Ovary (tissue), 7 donors: ENCODE measurements at regions not wholly inside any gene's neighbourhood (a gene's known extent, or its start where the extent isn't known, plus 50 kb on each side); places are given as distances from the start of the nearest gene placed in this dataset.

ENCODE experiments used
- DNase-seq, 5 donors: peaks; one replicate each; pipeline ENCODE4 v3.0.0-alpha.2; 2019 to 2020
- H3K27ac ChIP-seq, 2 donors: fragments of 200-600 bp; one replicate each; pipeline versions ENCODE4 v1.5.1 to v1.8.0; 2019 to 2022
- H3K27me3 ChIP-seq: fragments of 200-600 bp; one replicate; pipeline ENCODE4 v1.8.0; 2022
- H3K36me3 ChIP-seq: fragments of 200-600 bp; sonication (generic); one replicate; pipeline ENCODE4 v1.5.1; 2019
- H3K4me1 ChIP-seq: one replicate; pipeline ENCODE4 v1.8.1; 2013; ENCODE audit warnings: mild to moderate bottlenecking, moderate library complexity; ENCODE audit not compliant: insufficient read depth
- H3K4me3 ChIP-seq: fragments of 200-600 bp; sonication (generic); one replicate; pipeline ENCODE4 v1.5.1; 2017
- H3K9me3 ChIP-seq, 2 donors: fragments of 200-600 bp in 1 of 2; sonication (generic) in 1 of 2; one replicate each; pipeline versions ENCODE4 v1.5.1 to v1.8.1; 2013 to 2019; ENCODE audit warnings: mild to moderate bottlenecking in 1 of 2, moderate library complexity in 1 of 2
- EP300 ChIP-seq: sonication (generic); formaldehyde crosslinking; IDR thresholded peaks from one replicate; pipeline ENCODE4 v1.6.1; 2017; ENCODE audit warnings: antibody characterized with exemption
- POLR2A ChIP-seq: fragments of 450-650 bp; IDR thresholded peaks from one replicate; pipeline ENCODE4 v1.6.1; 2017; ENCODE audit warnings: antibody characterized with exemption, mild to moderate bottlenecking, moderate library complexity
- WGBS, 3 donors: extraction: QIAGEN DNeasy Blood & Tissue Kit in 1 of 3; methylation state at CpG; one replicate each; pipeline versions ENCODE4 v1.1.5 to v1.1.7; 2013 to 2017; 5-methylcytosine and 5-hydroxymethylcytosine counted together
- intact Hi-C, 4 donors: fragments of 100-400 bp; cut with DNase I; formaldehyde crosslinking; loops; one replicate each; pipeline versions ENCODE4 v1.11.0 to v1.15.1; 2022 to 2023
- TF ChIP-seq, protein P1 (sequence below), 3 donors: fragments of 450-650 bp in 2 of 3; fragments of 200-600 bp in 1 of 3; IDR thresholded peaks; one replicate each; pipeline versions ENCODE4 v1.5.1 to v1.8.0; 2016 to 2022; ENCODE audit warnings: antibody characterized with exemption in 3 of 3, mild to moderate bottlenecking in 1 of 3
- donor health status: DM: no; HTN: no; CAD: no; lungs with moderate emphysema.
- donor health status: DM: no; HTN: no; CAD: no.
- donor health status: Bipolar disorder and iron deficiency.
- donor health status: DM: no; HTN: no; CAD: no.
- donor health status: DM: yes; HTN: yes; CAD: no.

GRCh38 chr6:104580452-104580851 is 279.3 kb downstream of the HACE1 start:
- no peaks in the 10 kb centered on the region for H3K36me3 ChIP-seq
- DNase-seq, result no peak

DNA sequence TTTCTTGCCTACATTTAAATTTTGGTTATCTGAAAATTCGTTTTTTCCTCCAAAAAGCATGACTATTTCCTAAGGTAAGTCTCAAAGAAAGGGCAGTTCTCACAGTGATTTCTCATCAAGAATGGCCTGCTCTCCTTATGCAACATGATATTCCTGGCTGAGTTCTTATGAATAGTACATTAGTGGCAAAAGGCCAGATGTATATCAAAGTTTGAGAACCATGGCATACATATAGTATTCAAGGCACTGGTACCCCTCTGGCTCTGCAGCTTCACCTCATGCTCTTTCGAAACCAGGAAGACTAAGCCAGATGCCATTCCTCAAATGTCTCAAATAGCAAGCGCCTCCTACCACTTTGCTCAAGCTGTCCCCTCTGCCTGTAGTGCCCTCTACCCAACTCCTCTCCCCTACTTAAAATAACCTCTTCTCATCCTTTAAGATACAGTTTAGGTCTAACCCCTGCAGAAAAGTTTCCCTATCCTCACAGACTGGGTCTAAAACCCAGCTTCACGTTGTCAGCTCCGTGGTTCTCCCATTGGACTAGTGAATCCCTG is 280.3 kb downstream of the HACE1 start:
- Histone ChIP-seq H3K9me3 (no peaks in the 10 kb centered on the region), H3K27ac (no peak overlapping the region), H3K27me3 (no peaks in the 10 kb centered on the region), H3K4me3 (no peak overlapping the region), H3K36me3 (no peaks in the 10 kb centered on the region), H3K4me1 (no peaks in the 10 kb centered on the region)
- 85 to 89% (median 88%) methylated on average over 5 of the region's 5 CpGs for WGBS, 3 donors
- TF ChIP-seq, protein P1, sequence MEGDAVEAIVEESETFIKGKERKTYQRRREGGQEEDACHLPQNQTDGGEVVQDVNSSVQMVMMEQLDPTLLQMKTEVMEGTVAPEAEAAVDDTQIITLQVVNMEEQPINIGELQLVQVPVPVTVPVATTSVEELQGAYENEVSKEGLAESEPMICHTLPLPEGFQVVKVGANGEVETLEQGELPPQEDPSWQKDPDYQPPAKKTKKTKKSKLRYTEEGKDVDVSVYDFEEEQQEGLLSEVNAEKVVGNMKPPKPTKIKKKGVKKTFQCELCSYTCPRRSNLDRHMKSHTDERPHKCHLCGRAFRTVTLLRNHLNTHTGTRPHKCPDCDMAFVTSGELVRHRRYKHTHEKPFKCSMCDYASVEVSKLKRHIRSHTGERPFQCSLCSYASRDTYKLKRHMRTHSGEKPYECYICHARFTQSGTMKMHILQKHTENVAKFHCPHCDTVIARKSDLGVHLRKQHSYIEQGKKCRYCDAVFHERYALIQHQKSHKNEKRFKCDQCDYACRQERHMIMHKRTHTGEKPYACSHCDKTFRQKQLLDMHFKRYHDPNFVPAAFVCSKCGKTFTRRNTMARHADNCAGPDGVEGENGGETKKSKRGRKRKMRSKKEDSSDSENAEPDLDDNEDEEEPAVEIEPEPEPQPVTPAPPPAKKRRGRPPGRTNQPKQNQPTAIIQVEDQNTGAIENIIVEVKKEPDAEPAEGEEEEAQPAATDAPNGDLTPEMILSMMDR (IDR thresholded peaks at IDR 0.05), result no peak
- intact Hi-C loops, result no loop called here
- no peak for DNase-seq

More at GRCh38 chr6:104580452-104580851, 279.3 kb downstream of the HACE1 start:
- Histone ChIP-seq H3K4me3 (no peak overlapping the region), H3K9me3 (no peaks in the 10 kb centered on the region), H3K27ac (no peak overlapping the region), H3K27me3 (no peaks in the 10 kb centered on the region), H3K4me1 (no peaks in the 10 kb centered on the region)
- intact Hi-C loops, result no loop called here
- TF ChIP-seq EP300, result no peak
- no peak for TF ChIP-seq POLR2A
- TF ChIP-seq, protein P1 (IDR thresholded peaks at IDR 0.05), result no peak

- DNase-seq, result no peak
- no peak for TF ChIP-seq EP300
- TF ChIP-seq, protein P1 (IDR thresholded peaks at IDR 0.05), result no peak
- TF ChIP-seq POLR2A, result no peak
- intact Hi-C loops, result no loop called here
Observed at GRCh38 chr6:104575536-104575935, 284.2 kb downstream of the HACE1 start.

GRCh38 chr6:104574135-104574750 is 285.5 kb downstream of the HACE1 start:
- Histone ChIP-seq H3K27me3 (no peaks in the 10 kb centered on the region), H3K9me3 (no peaks in the 10 kb centered on the region), H3K4me1 (no peaks in the 10 kb centered on the region), H3K36me3 (no peaks in the 10 kb centered on the region), H3K4me3 (no peak overlapping the region), H3K27ac (no peak overlapping the region)
- no peak for DNase-seq
- TF ChIP-seq, protein P1 (IDR thresholded peaks at IDR 0.05), result no peak
- TF ChIP-seq EP300 (no peak), POLR2A (no peak)
- intact Hi-C loops, result no loop called here
- 85 to 95% (median 85%) methylated on average over 1 of the region's 1 CpG for WGBS, 3 donors

More at GRCh38 chr6:104575536-104575935, 284.2 kb downstream of the HACE1 start:
- no peaks in the 10 kb centered on the region for H3K36me3 ChIP-seq
- no peaks in the 10 kb centered on the region for H3K27me3 ChIP-seq
- H3K4me3 ChIP-seq, result no peak overlapping the region
- no peaks in the 10 kb centered on the region for H3K4me1 ChIP-seq
- no peak overlapping the region for H3K27ac ChIP-seq
- H3K9me3 ChIP-seq, result no peaks in the 10 kb centered on the region
